UCSD-AML1 (cell line): ENCODE measurements at regions not wholly inside any gene's neighbourhood (a gene's known extent, or its start where the extent isn't known, plus 50 kb on each side); places are given as distances from the start of the nearest gene placed in this dataset.

Experiments
- DNase-seq: peaks from one replicate; lab custom pipeline; 2025; ENCODE audit not compliant: unreplicated experiment; lab: John Stamatoyannopoulos, UW

- DNase-seq, result no peak
These were observed 201.6 kb upstream of the CDH4 start for GRCh38 chr20:61050336-61050890.

GRCh38 chr20:61052195-61052750 is 199.8 kb upstream of the CDH4 start:
- DNase-seq, result no peak

GRCh38 chr20:61052776-61053442 is 199.2 kb upstream of the CDH4 start:
- no peak for DNase-seq

GRCh38 chr20:61053487-61053886 is 198.6 kb upstream of the CDH4 start:
- DNase-seq, result no peak

GRCh38 chr20:61053889-61054288 is 198.2 kb upstream of the CDH4 start:
- no peak for DNase-seq

GRCh38 chr20:61054411-61054810 is 197.7 kb upstream of the CDH4 start:
- DNase-seq, result no peak

- DNase-seq, result no peak
These were observed 196.7 kb upstream of the CDH4 start for GRCh38 chr20:61055180-61056010.

- no peak for DNase-seq
These were observed 195.9 kb upstream of the CDH4 start for GRCh38 chr20:61056116-61056515.

GRCh38 chr20:61056627-61057442 is 195.2 kb upstream of the CDH4 start:
- DNase-seq, result no peak

- DNase-seq, result no peak
These were observed 194.5 kb upstream of the CDH4 start for GRCh38 chr20:61057443-61058121.

- no peak for DNase-seq
These were observed 190.1 kb upstream of the CDH4 start for GRCh38 chr20:61061981-61062380.

GRCh38 chr20:61065853-61066252 is 186.2 kb upstream of the CDH4 start:
- no peak for DNase-seq

GRCh38 chr20:61066526-61066925 is 185.5 kb upstream of the CDH4 start:
- DNase-seq, result no peak

- DNase-seq, result no peak
These were observed 184.8 kb upstream of the CDH4 start for GRCh38 chr20:61067221-61067620.

GRCh38 chr20:61072398-61072797 is 179.7 kb upstream of the CDH4 start:
- no peak for DNase-seq

- DNase-seq, result no peak
These were observed 178.7 kb upstream of the CDH4 start for GRCh38 chr20:61073376-61073775.

- DNase-seq, result no peak
These were observed 169.3 kb upstream of the CDH4 start for GRCh38 chr20:61082720-61083119.

- no peak for DNase-seq
These were observed 168.6 kb upstream of the CDH4 start for GRCh38 chr20:61083431-61083830.

GRCh38 chr20:61086031-61086430 is 166.0 kb upstream of the CDH4 start:
- no peak for DNase-seq

GRCh38 chr20:61090541-61090940 is 161.5 kb upstream of the CDH4 start:
- no peak for DNase-seq

- no peak for DNase-seq
These were observed 159.8 kb upstream of the CDH4 start for GRCh38 chr20:61092251-61092650.
